Liver (tissue), 8 donors: ENCODE measurements at regions not wholly inside any gene's neighbourhood (a gene's known extent, or its start where the extent isn't known, plus 50 kb on each side); places are given as distances from the start of the nearest gene placed in this dataset.

Experiments used
- DNase-seq: peaks from one replicate; pipeline ENCODE4 v3.0.0-alpha.2; 2017; ENCODE audit warnings: low spot score
- H3K27ac ChIP-seq, 2 donors: one replicate each; pipeline ENCODE4 v1.7.0; 2013; ENCODE audit warnings: inconsistent platforms in 2 of 2, low read length in 2 of 2, control low read depth in 1 of 2, low read depth in 1 of 2, mild to moderate bottlenecking in 1 of 2
- H3K27me3 ChIP-seq, 4 donors: one replicate each; pipeline versions ENCODE4 v1.6.1 to v1.7.0; 2013; ENCODE audit warnings: low read length in 3 of 4, inconsistent platforms in 1 of 4, mild to moderate bottlenecking in 1 of 4, moderate library complexity in 1 of 4; ENCODE audit not compliant: control insufficient read depth in 4 of 4, insufficient read depth in 4 of 4
- H3K36me3 ChIP-seq, 4 donors: one replicate each; pipeline versions ENCODE4 v1.6.1 to v1.7.0; 2013; ENCODE audit warnings: low read length in 3 of 4, mild to moderate bottlenecking in 3 of 4, low read depth in 1 of 4, moderate library complexity in 1 of 4; ENCODE audit not compliant: control insufficient read depth in 4 of 4, insufficient read depth in 3 of 4
- H3K4me1 ChIP-seq, 4 donors: one replicate each; pipeline versions ENCODE4 v1.6.1 to v1.7.0; 2013; ENCODE audit warnings: low read length in 3 of 4, mild to moderate bottlenecking in 3 of 4, moderate library complexity in 1 of 4; ENCODE audit not compliant: control insufficient read depth in 4 of 4, insufficient read depth in 4 of 4
- H3K4me3 ChIP-seq, 3 donors: one replicate each; pipeline versions ENCODE4 v1.6.1 to v1.7.0; 2013; ENCODE audit warnings: low read length in 3 of 3, control low read depth in 1 of 3, low read depth in 1 of 3, mild to moderate bottlenecking in 1 of 3
- H3K9ac ChIP-seq, 2 donors: one replicate each; pipeline ENCODE4 v1.7.0; 2013; ENCODE audit warnings: low read length in 2 of 2, mild to moderate bottlenecking in 2 of 2, moderate library complexity in 2 of 2, control low read depth in 1 of 2, low read depth in 1 of 2
- H3K9me3 ChIP-seq, 4 donors: one replicate each; pipeline versions ENCODE4 v1.6.1 to v1.7.0; 2013; ENCODE audit warnings: low read length in 3 of 4; ENCODE audit not compliant: control insufficient read depth in 4 of 4
- EGR1 ChIP-seq, 2 donors: IDR thresholded peaks; 2 replicates each; pipeline ENCODE4 v1.6.1; 2016 to 2018; ENCODE audit warnings: antibody characterized with exemption in 2 of 2, low read depth in 2 of 2
- FOXA1 ChIP-seq: IDR thresholded peaks from 2 replicates; pipeline ENCODE4 v1.6.1; 2016; ENCODE audit warnings: antibody characterized with exemption
- FOXA2 ChIP-seq: IDR thresholded peaks from 2 replicates; pipeline ENCODE4 v1.6.1; 2016; ENCODE audit warnings: antibody characterized with exemption
- GABPA ChIP-seq, 2 donors: IDR thresholded peaks in 1 of 2; conservative IDR thresholded peaks in 1 of 2; 2 replicates each; pipeline ENCODE4 v1.6.1; 2016; ENCODE audit warnings: antibody characterized with exemption in 2 of 2, mild to moderate bottlenecking in 1 of 2, moderate library complexity in 1 of 2
- HNF4A ChIP-seq, 2 donors: conservative IDR thresholded peaks; 2 replicates each; pipeline ENCODE4 v1.6.1; 2016; ENCODE audit warnings: antibody characterized with exemption in 2 of 2, mild to moderate bottlenecking in 2 of 2
- HNF4G ChIP-seq: IDR thresholded peaks from 2 replicates; pipeline ENCODE4 v1.6.1; 2016; ENCODE audit warnings: antibody characterized with exemption
- JUND ChIP-seq, 2 donors: IDR thresholded peaks; 2 replicates each; pipeline ENCODE4 v1.6.1; 2016; ENCODE audit warnings: antibody characterized with exemption in 2 of 2
- NR2F2 ChIP-seq: IDR thresholded peaks from 2 replicates; pipeline ENCODE4 v1.6.1; 2016; ENCODE audit warnings: antibody characterized with exemption
- RAD21 ChIP-seq, 2 donors: IDR thresholded peaks; 2 replicates each; pipeline ENCODE4 v1.6.1; 2016; ENCODE audit warnings: antibody characterized with exemption in 2 of 2, mild to moderate bottlenecking in 2 of 2
- RXRA ChIP-seq, 2 donors: IDR thresholded peaks; 2 replicates each; pipeline ENCODE4 v1.6.1; 2017 to 2018; ENCODE audit warnings: antibody characterized with exemption in 2 of 2, mild to moderate bottlenecking in 1 of 2
- SP1 ChIP-seq: IDR thresholded peaks from 2 replicates; pipeline ENCODE4 v1.6.1; 2018; ENCODE audit warnings: antibody characterized with exemption, mild to moderate bottlenecking
- TAF1 ChIP-seq: conservative IDR thresholded peaks from 2 replicates; pipeline ENCODE4 v1.6.1; 2016; ENCODE audit warnings: antibody characterized with exemption, mild to moderate bottlenecking
- YY1 ChIP-seq: IDR thresholded peaks from 2 replicates; pipeline ENCODE4 v1.6.1; 2016; ENCODE audit warnings: antibody characterized with exemption, mild to moderate bottlenecking
- WGBS: extraction: QIAGEN DNeasy Blood & Tissue Kit; methylation state at CpG from one replicate; pipeline ENCODE4 v1.1.7; 2013; 5-methylcytosine and 5-hydroxymethylcytosine counted together
- TF ChIP-seq, protein P1 (sequence below): IDR thresholded peaks from 2 replicates; pipeline ENCODE4 v1.6.1; 2016; ENCODE audit warnings: antibody characterized with exemption
- TF ChIP-seq, protein P2 (sequence below): IDR thresholded peaks from 2 replicates; pipeline ENCODE4 v1.6.1; 2016; ENCODE audit warnings: antibody characterized with exemption
- TF ChIP-seq, protein P3 (sequence below): IDR thresholded peaks from 2 replicates; pipeline ENCODE4 v1.6.1; 2016; ENCODE audit warnings: antibody characterized with exemption
- TF ChIP-seq, protein P4 (sequence below): IDR thresholded peaks from 2 replicates; pipeline ENCODE4 v1.6.1; 2016; ENCODE audit warnings: antibody characterized with exemption, mild to moderate bottlenecking
- TF ChIP-seq, protein P5 (sequence below): fragments of 150-350 bp; IDR thresholded peaks from 2 replicates; pipeline ENCODE4 v1.5.1; 2017; ENCODE audit warnings: improper control_type of control experiment, low read depth, low read length; ENCODE audit not compliant: missing input control
- donor health status: healthy.
- donor health status: healthy.
- donor health status: healthy.
- donor health status: healthy.
- donor health status: healthy.

DNA sequence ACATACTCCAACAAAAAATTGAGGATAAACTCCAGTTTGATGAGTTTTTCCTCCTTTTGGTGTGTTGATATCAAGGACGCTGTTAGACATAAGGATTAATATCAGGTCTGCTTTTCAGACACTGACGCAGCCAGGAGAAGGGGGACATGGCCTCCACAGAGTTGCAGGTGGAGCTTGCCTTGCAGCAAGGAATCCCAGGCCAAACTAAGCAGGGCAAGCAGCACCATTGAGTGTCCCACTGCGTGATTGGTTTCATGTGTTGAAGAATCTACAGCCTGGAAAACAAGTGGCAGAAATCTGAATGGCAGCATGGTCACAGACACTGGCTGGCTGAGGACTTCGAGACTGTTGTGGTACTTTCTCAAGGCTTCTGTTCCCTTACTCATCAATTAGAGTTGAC lies 777.6 kb downstream of the KCNJ18 start:
- TF ChIP-seq, protein P1, sequence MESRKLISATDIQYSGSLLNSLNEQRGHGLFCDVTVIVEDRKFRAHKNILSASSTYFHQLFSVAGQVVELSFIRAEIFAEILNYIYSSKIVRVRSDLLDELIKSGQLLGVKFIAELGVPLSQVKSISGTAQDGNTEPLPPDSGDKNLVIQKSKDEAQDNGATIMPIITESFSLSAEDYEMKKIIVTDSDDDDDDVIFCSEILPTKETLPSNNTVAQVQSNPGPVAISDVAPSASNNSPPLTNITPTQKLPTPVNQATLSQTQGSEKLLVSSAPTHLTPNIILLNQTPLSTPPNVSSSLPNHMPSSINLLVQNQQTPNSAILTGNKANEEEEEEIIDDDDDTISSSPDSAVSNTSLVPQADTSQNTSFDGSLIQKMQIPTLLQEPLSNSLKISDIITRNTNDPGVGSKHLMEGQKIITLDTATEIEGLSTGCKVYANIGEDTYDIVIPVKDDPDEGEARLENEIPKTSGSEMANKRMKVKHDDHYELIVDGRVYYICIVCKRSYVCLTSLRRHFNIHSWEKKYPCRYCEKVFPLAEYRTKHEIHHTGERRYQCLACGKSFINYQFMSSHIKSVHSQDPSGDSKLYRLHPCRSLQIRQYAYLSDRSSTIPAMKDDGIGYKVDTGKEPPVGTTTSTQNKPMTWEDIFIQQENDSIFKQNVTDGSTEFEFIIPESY, result no peak
- TF ChIP-seq TAF1 (no peak), RXRA (IDR thresholded peaks at IDR 0.05) (no peak), GABPA (IDR thresholded peaks at IDR 0.05 in 1 of 2, conservative IDR thresholded peaks at IDR 0.05 in 1 of 2) (no peak), RAD21 (IDR thresholded peaks at IDR 0.05) (no peak), SP1 (no peak), HNF4G (no peak)
- TF ChIP-seq, protein P2, sequence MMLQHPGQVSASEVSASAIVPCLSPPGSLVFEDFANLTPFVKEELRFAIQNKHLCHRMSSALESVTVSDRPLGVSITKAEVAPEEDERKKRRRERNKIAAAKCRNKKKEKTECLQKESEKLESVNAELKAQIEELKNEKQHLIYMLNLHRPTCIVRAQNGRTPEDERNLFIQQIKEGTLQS, result no peak
- no peak for DNase-seq
- WGBS, result 56% methylated on average over 4 of the region's 4 CpGs

DNA sequence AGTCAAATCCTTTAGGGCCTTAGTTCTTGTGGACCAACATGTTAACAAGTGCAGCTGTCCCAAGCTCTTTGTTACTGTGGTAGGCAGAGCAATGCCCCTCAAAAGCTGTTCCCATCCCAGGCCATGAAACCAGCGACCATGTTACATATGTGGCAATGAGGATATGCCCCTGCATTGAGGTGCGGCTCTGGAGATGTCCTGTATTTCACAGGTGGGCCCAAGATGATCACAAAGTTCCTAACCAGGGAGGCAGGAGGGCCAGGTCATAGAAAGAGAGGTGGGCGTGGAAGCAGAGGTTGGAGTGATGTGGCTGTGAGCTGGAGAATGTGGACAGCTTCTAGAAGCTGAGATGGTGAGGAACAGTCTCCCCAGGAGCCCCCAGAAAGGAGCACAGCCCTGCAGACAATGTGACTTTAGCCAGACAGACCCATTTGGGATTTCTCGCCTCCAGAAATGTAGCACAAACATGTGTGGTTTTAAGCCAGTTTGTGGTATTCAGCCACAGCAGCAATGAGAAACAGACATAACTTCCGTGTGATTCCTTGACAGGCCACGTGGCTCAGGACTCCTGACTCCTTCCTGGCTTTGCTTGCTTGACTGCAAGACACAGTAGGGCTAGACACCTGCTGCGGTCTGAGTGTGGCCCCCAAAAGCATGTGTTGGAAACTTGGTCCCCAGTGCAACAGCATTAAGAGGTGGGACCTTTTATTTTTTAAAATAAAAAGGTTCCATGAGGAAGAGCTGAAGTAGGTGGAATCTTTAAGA lies 778.3 kb downstream of the KCNJ18 start:
- no peaks in the 10 kb centered on the region for H3K36me3 ChIP-seq
- 52% methylated on average over 7 of the region's 7 CpGs for WGBS
- H3K27ac ChIP-seq, result no peak overlapping the region
- no peak overlapping the region for H3K9ac ChIP-seq
- DNase-seq, result no peak
- no peaks in the 10 kb centered on the region for H3K4me1 ChIP-seq
- TF ChIP-seq TAF1, result no peak
- TF ChIP-seq EGR1 (IDR thresholded peaks at IDR 0.05; ENCODE audit: low read depth in 2 of 2), result no peak
- TF ChIP-seq GABPA (IDR thresholded peaks at IDR 0.05 in 1 of 2, conservative IDR thresholded peaks at IDR 0.05 in 1 of 2), result no peak
- TF ChIP-seq RAD21 (IDR thresholded peaks at IDR 0.05), result no peak
- TF ChIP-seq HNF4A (conservative IDR thresholded peaks at IDR 0.05), result no peak
- TF ChIP-seq, protein P3, sequence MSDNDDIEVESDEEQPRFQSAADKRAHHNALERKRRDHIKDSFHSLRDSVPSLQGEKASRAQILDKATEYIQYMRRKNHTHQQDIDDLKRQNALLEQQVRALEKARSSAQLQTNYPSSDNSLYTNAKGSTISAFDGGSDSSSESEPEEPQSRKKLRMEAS, result no peak
- TF ChIP-seq, protein P4, sequence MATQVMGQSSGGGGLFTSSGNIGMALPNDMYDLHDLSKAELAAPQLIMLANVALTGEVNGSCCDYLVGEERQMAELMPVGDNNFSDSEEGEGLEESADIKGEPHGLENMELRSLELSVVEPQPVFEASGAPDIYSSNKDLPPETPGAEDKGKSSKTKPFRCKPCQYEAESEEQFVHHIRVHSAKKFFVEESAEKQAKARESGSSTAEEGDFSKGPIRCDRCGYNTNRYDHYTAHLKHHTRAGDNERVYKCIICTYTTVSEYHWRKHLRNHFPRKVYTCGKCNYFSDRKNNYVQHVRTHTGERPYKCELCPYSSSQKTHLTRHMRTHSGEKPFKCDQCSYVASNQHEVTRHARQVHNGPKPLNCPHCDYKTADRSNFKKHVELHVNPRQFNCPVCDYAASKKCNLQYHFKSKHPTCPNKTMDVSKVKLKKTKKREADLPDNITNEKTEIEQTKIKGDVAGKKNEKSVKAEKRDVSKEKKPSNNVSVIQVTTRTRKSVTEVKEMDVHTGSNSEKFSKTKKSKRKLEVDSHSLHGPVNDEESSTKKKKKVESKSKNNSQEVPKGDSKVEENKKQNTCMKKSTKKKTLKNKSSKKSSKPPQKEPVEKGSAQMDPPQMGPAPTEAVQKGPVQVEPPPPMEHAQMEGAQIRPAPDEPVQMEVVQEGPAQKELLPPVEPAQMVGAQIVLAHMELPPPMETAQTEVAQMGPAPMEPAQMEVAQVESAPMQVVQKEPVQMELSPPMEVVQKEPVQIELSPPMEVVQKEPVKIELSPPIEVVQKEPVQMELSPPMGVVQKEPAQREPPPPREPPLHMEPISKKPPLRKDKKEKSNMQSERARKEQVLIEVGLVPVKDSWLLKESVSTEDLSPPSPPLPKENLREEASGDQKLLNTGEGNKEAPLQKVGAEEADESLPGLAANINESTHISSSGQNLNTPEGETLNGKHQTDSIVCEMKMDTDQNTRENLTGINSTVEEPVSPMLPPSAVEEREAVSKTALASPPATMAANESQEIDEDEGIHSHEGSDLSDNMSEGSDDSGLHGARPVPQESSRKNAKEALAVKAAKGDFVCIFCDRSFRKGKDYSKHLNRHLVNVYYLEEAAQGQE, result no peak
- TF ChIP-seq, protein P1, result no peak
- TF ChIP-seq, protein P5, sequence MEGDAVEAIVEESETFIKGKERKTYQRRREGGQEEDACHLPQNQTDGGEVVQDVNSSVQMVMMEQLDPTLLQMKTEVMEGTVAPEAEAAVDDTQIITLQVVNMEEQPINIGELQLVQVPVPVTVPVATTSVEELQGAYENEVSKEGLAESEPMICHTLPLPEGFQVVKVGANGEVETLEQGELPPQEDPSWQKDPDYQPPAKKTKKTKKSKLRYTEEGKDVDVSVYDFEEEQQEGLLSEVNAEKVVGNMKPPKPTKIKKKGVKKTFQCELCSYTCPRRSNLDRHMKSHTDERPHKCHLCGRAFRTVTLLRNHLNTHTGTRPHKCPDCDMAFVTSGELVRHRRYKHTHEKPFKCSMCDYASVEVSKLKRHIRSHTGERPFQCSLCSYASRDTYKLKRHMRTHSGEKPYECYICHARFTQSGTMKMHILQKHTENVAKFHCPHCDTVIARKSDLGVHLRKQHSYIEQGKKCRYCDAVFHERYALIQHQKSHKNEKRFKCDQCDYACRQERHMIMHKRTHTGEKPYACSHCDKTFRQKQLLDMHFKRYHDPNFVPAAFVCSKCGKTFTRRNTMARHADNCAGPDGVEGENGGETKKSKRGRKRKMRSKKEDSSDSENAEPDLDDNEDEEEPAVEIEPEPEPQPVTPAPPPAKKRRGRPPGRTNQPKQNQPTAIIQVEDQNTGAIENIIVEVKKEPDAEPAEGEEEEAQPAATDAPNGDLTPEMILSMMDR, result no peak
- no peak for TF ChIP-seq HNF4G
- TF ChIP-seq FOXA1, result no peak
- TF ChIP-seq JUND (IDR thresholded peaks at IDR 0.05), result no peak
- TF ChIP-seq NR2F2, result no peak
- TF ChIP-seq SP1, result no peak
- TF ChIP-seq, protein P2, result no peak
- TF ChIP-seq RXRA (IDR thresholded peaks at IDR 0.05), result no peak
- no peak for TF ChIP-seq YY1
- TF ChIP-seq FOXA2, result no peak
- no peak overlapping the region for H3K4me3 ChIP-seq
- H3K27me3 ChIP-seq, result no peaks in the 10 kb centered on the region
- H3K9me3 ChIP-seq, result no peaks in the 10 kb centered on the region

More for the DNA sequence above, 777.6 kb downstream of the KCNJ18 start:
- Histone ChIP-seq H3K9ac (no peak overlapping the region), H3K36me3 (no peaks in the 10 kb centered on the region), H3K9me3 (no peaks in the 10 kb centered on the region), H3K27ac (no peak overlapping the region), H3K4me1 (no peaks in the 10 kb centered on the region), H3K27me3 (no peaks in the 10 kb centered on the region), H3K4me3 (no peak overlapping the region)
